H9 (cell line): ENCODE measurements at regions not wholly inside any gene's neighbourhood (a gene's known extent, or its start where the extent isn't known, plus 50 kb on each side); places are given as distances from the start of the nearest gene placed in this dataset.

Source experiments
- DNase-seq: peaks from one replicate; pipeline ENCODE4 v3.0.0-alpha.2; 2017
- H2AFZ ChIP-seq: one replicate; pipeline ENCODE4 v1.6.1; 2013; ENCODE audit warnings: mild to moderate bottlenecking, low read length, control low read depth, moderate library complexity
- H2AK5ac ChIP-seq: 2 replicates; pipeline ENCODE4 v1.6.1; 2013; ENCODE audit warnings: low read length, control low read depth, mixed read lengths; ENCODE audit not compliant: insufficient read length
- H2BK120ac ChIP-seq: one replicate; pipeline ENCODE4 v1.6.1; 2013; ENCODE audit warnings: low read depth, mild to moderate bottlenecking, low read length, control low read depth, inconsistent platforms; ENCODE audit not compliant: poor library complexity, severe bottlenecking
- H2BK12ac ChIP-seq: 2 replicates; pipeline ENCODE4 v1.6.1; 2013; ENCODE audit warnings: low read length, control low read depth, mixed read lengths, low read depth; ENCODE audit not compliant: insufficient read length
- H2BK15ac ChIP-seq: 2 replicates; pipeline ENCODE4 v1.6.1; 2013; ENCODE audit warnings: low read depth, low read length, control low read depth
- H2BK20ac ChIP-seq: one replicate; pipeline ENCODE4 v1.6.1; 2013; ENCODE audit warnings: low read depth, mild to moderate bottlenecking, low read length, control low read depth, inconsistent platforms; ENCODE audit not compliant: poor library complexity, severe bottlenecking
- H2BK5ac ChIP-seq: 2 replicates; pipeline ENCODE4 v1.6.1; 2013; ENCODE audit warnings: low read length, control low read depth, mixed read lengths; ENCODE audit not compliant: insufficient read length
- H3K14ac ChIP-seq: 2 replicates; pipeline ENCODE4 v1.6.1; 2013; ENCODE audit warnings: low read length, control low read depth; ENCODE audit not compliant: insufficient read depth
- H3K18ac ChIP-seq: 2 replicates; pipeline ENCODE4 v1.6.1; 2013; ENCODE audit warnings: low read depth, mild to moderate bottlenecking, mixed read lengths, low read length, control low read depth; ENCODE audit not compliant: insufficient read length
- H3K23ac ChIP-seq: 2 replicates; pipeline ENCODE4 v1.6.1; 2013; ENCODE audit warnings: low read length, control low read depth, mixed read lengths, low read depth; ENCODE audit not compliant: insufficient read length
- H3K23me2 ChIP-seq: 2 replicates; pipeline ENCODE4 v1.6.1; 2013; ENCODE audit warnings: low read depth, mild to moderate bottlenecking, mixed read lengths, low read length, control low read depth; ENCODE audit not compliant: insufficient read length, poor library complexity, severe bottlenecking
- H3K27ac ChIP-seq: 2 replicates; pipeline ENCODE4 v1.5.1; 2013; ENCODE audit warnings: low read length, control low read depth, mixed read lengths, low read depth; ENCODE audit not compliant: insufficient read length
- H3K27me3 ChIP-seq: 2 replicates; pipeline ENCODE4 v1.6.1; 2013; ENCODE audit warnings: low read length, control low read depth, inconsistent platforms; ENCODE audit not compliant: insufficient read depth
- H3K4ac ChIP-seq: 2 replicates; pipeline ENCODE4 v1.6.1; 2013; ENCODE audit warnings: low read depth, mild to moderate bottlenecking, control low read depth, inconsistent platforms, low read length, moderate library complexity
- H3K4me1 ChIP-seq: 2 replicates; pipeline ENCODE4 v1.6.1; 2013; ENCODE audit warnings: low read length, control low read depth, inconsistent platforms; ENCODE audit not compliant: insufficient read depth
- H3K4me2 ChIP-seq: 2 replicates; pipeline ENCODE4 v1.6.1; 2013; ENCODE audit warnings: low read length, control low read depth, mixed read lengths; ENCODE audit not compliant: insufficient read length, insufficient read depth
- H3K56ac ChIP-seq: 2 replicates; pipeline ENCODE4 v1.6.1; 2013; ENCODE audit warnings: low read depth, mild to moderate bottlenecking, mixed read lengths, low read length, control low read depth; ENCODE audit not compliant: insufficient read length
- H3K79me1 ChIP-seq: 2 replicates; pipeline ENCODE4 v1.6.1; 2013; ENCODE audit warnings: low read depth, mild to moderate bottlenecking, moderate library complexity, low read length, control low read depth, inconsistent platforms; ENCODE audit not compliant: insufficient read depth, poor library complexity, severe bottlenecking
- H3K79me2 ChIP-seq: 2 replicates; pipeline ENCODE4 v1.6.1; 2013; ENCODE audit warnings: low read length, control low read depth, inconsistent platforms; ENCODE audit not compliant: insufficient read depth
- H3K9ac ChIP-seq: 2 replicates; pipeline ENCODE4 v1.6.1; 2013; ENCODE audit warnings: low read length, control low read depth, mixed read lengths; ENCODE audit not compliant: insufficient read length; ENCODE audit errors: extremely low read depth
- H3K9me3 ChIP-seq: one replicate; pipeline ENCODE4 v1.6.1; 2013; ENCODE audit warnings: low read depth, low read length, inconsistent platforms; ENCODE audit not compliant: control insufficient read depth
- H3T11ph ChIP-seq: one replicate; pipeline ENCODE4 v1.6.1; 2013; ENCODE audit warnings: mild to moderate bottlenecking, low read length, control low read depth, inconsistent platforms
- H4K20me1 ChIP-seq: one replicate; pipeline ENCODE4 v1.6.1; 2013; ENCODE audit not compliant: control insufficient read depth, insufficient read length, insufficient read depth
- H4K5ac ChIP-seq: 2 replicates; pipeline ENCODE4 v1.6.1; 2013; ENCODE audit warnings: low read depth, mild to moderate bottlenecking, mixed read lengths, low read length, control low read depth; ENCODE audit not compliant: insufficient read length
- H4K8ac ChIP-seq: replicated peaks from 2 replicates; pipeline ENCODE4 v1.6.1; 2013; ENCODE audit warnings: low read length, control low read depth, mixed read lengths, low read depth; ENCODE audit not compliant: insufficient read length
- H4K91ac ChIP-seq: 2 replicates; pipeline ENCODE4 v1.6.1; 2013; ENCODE audit warnings: low read depth, mild to moderate bottlenecking, moderate library complexity, mixed read lengths, low read length, control low read depth; ENCODE audit not compliant: insufficient read length
- H3K27ac Mint-ChIP-seq, 3 experiments: 2 replicates in 2 of 3; 3 replicates in 1 of 3; pipeline ENCODE4 v1.8.0; 2020 to 2021; ENCODE audit warnings: mixed read lengths in 3 of 3, mild to moderate bottlenecking in 1 of 3, moderate library complexity in 1 of 3
- H3K27me3 Mint-ChIP-seq: 2 replicates; pipeline ENCODE4 v1.8.0; 2021; ENCODE audit warnings: low read depth, mild to moderate bottlenecking, moderate library complexity, mixed read lengths
- H3K36me3 Mint-ChIP-seq, 3 experiments: 2 replicates in 2 of 3; 3 replicates in 1 of 3; pipeline ENCODE4 v1.8.0; 2020 to 2021; ENCODE audit warnings: low read depth in 3 of 3, mixed read lengths in 3 of 3; ENCODE audit not compliant: insufficient read depth in 1 of 3
- H3K4me1 Mint-ChIP-seq, 2 experiments: 2 replicates each; pipeline ENCODE4 v1.8.0; 2020; ENCODE audit warnings: mixed read lengths in 2 of 2
- H3K4me3 Mint-ChIP-seq, 2 experiments: 2 replicates in 1 of 2; 3 replicates in 1 of 2; pipeline ENCODE4 v1.8.0; 2020 to 2021; ENCODE audit warnings: mild to moderate bottlenecking in 2 of 2, mixed read lengths in 2 of 2, moderate library complexity in 1 of 2
- H3K9me3 Mint-ChIP-seq, 2 experiments: 2 replicates in 1 of 2; 3 replicates in 1 of 2; pipeline ENCODE4 v1.8.0; 2020; ENCODE audit warnings: mild to moderate bottlenecking in 2 of 2, mixed read lengths in 2 of 2, moderate library complexity in 1 of 2
- CTCF ChIP-seq: fragments of 200-600 bp; sonication (generic); conservative IDR thresholded peaks from 3 replicates; pipeline ENCODE4 v1.8.0; 2021; ENCODE audit warnings: antibody characterized with exemption, mild to moderate bottlenecking
- WGBS: extraction: QIAGEN DNeasy Blood & Tissue Kit; methylation state at CpG from one replicate; pipeline ENCODE4 v1.1.7; 2013; ENCODE audit warnings: missing lambda C conversion rate, low lambda C conversion rate, mixed read lengths; ENCODE audit not compliant: insufficient read length; ENCODE audit errors: extremely low coverage; 5-methylcytosine and 5-hydroxymethylcytosine counted together

GRCh38 chr5:68922172-68922987 is 171.4 kb upstream of the SLC30A5 start:
- Histone ChIP-seq H4K20me1 (no peaks in the 10 kb centered on the region), H3K9ac (no peak overlapping the region), H3K4ac (no peak overlapping the region), H2BK120ac (no peak overlapping the region), H3K79me1 (no peaks in the 10 kb centered on the region), H3K18ac (no peak overlapping the region), H4K5ac (no peak overlapping the region), H4K91ac (no peak overlapping the region), H4K8ac (no peak overlapping the region), H2BK20ac (no peak overlapping the region), H3K9me3 (peaks cover 29% of the 10 kb centered on the region), H3K4me1 (peaks cover 7% of the 10 kb centered on the region; the same call in 1 of the 2 replicates), H3K23ac (no peak overlapping the region), H3K27me3 (no peaks in the 10 kb centered on the region), H3K79me2 (no peaks in the 10 kb centered on the region), H3K56ac (no peak overlapping the region), H2AK5ac (no peak overlapping the region), H2BK5ac (no peak overlapping the region), H3K23me2 (no peaks in the 10 kb centered on the region), H3K27ac (peak overlapping the region; percentile 95), H3K4me2 (no peak overlapping the region), H2BK12ac (no peak overlapping the region), H3T11ph (no peak overlapping the region), H3K14ac (no peak overlapping the region), H2AFZ (no peak overlapping the region), H2BK15ac (no peak overlapping the region)
- no peak for TF ChIP-seq CTCF
- Mint-ChIP-seq H3K4me3 (no peak overlapping the region), H3K27me3 (peaks cover 2% of the 10 kb centered on the region; the same call in 1 of the 2 replicates), H3K9me3 (peaks cover 50 to 72% of the 10 kb centered on the region in 2 experiments), H3K27ac (peak overlapping the region; percentile 98 to 100 (median 99)), H3K36me3 (peaks cover 21 to 63% (median 48%) of the 10 kb centered on the region in 3 experiments), H3K4me1 (peaks cover 41 to 43% of the 10 kb centered on the region in 2 experiments)
- WGBS, result no CpG with 5 or more reads among the region's 3 CpGs
- DNase-seq, result peak; percentile 59
